H9 (cell line): ENCODE measurements at regions not wholly inside any gene's neighbourhood (a gene's known extent, or its start where the extent isn't known, plus 50 kb on each side); places are given as distances from the start of the nearest gene placed in this dataset.

Source experiments
- DNase-seq: peaks from one replicate; pipeline ENCODE4 v3.0.0-alpha.2; 2017
- H2AFZ ChIP-seq: one replicate; pipeline ENCODE4 v1.6.1; 2013; ENCODE audit warnings: mild to moderate bottlenecking, low read length, control low read depth, moderate library complexity
- H2AK5ac ChIP-seq: 2 replicates; pipeline ENCODE4 v1.6.1; 2013; ENCODE audit warnings: low read length, control low read depth, mixed read lengths; ENCODE audit not compliant: insufficient read length
- H2BK120ac ChIP-seq: one replicate; pipeline ENCODE4 v1.6.1; 2013; ENCODE audit warnings: low read depth, mild to moderate bottlenecking, low read length, control low read depth, inconsistent platforms; ENCODE audit not compliant: poor library complexity, severe bottlenecking
- H2BK12ac ChIP-seq: 2 replicates; pipeline ENCODE4 v1.6.1; 2013; ENCODE audit warnings: low read length, control low read depth, mixed read lengths, low read depth; ENCODE audit not compliant: insufficient read length
- H2BK15ac ChIP-seq: 2 replicates; pipeline ENCODE4 v1.6.1; 2013; ENCODE audit warnings: low read depth, low read length, control low read depth
- H2BK20ac ChIP-seq: one replicate; pipeline ENCODE4 v1.6.1; 2013; ENCODE audit warnings: low read depth, mild to moderate bottlenecking, low read length, control low read depth, inconsistent platforms; ENCODE audit not compliant: poor library complexity, severe bottlenecking
- H2BK5ac ChIP-seq: 2 replicates; pipeline ENCODE4 v1.6.1; 2013; ENCODE audit warnings: low read length, control low read depth, mixed read lengths; ENCODE audit not compliant: insufficient read length
- H3K14ac ChIP-seq: 2 replicates; pipeline ENCODE4 v1.6.1; 2013; ENCODE audit warnings: low read length, control low read depth; ENCODE audit not compliant: insufficient read depth
- H3K18ac ChIP-seq: 2 replicates; pipeline ENCODE4 v1.6.1; 2013; ENCODE audit warnings: low read depth, mild to moderate bottlenecking, mixed read lengths, low read length, control low read depth; ENCODE audit not compliant: insufficient read length
- H3K23ac ChIP-seq: 2 replicates; pipeline ENCODE4 v1.6.1; 2013; ENCODE audit warnings: low read length, control low read depth, mixed read lengths, low read depth; ENCODE audit not compliant: insufficient read length
- H3K23me2 ChIP-seq: 2 replicates; pipeline ENCODE4 v1.6.1; 2013; ENCODE audit warnings: low read depth, mild to moderate bottlenecking, mixed read lengths, low read length, control low read depth; ENCODE audit not compliant: insufficient read length, poor library complexity, severe bottlenecking
- H3K27ac ChIP-seq: 2 replicates; pipeline ENCODE4 v1.5.1; 2013; ENCODE audit warnings: low read length, control low read depth, mixed read lengths, low read depth; ENCODE audit not compliant: insufficient read length
- H3K27me3 ChIP-seq: 2 replicates; pipeline ENCODE4 v1.6.1; 2013; ENCODE audit warnings: low read length, control low read depth, inconsistent platforms; ENCODE audit not compliant: insufficient read depth
- H3K4ac ChIP-seq: 2 replicates; pipeline ENCODE4 v1.6.1; 2013; ENCODE audit warnings: low read depth, mild to moderate bottlenecking, control low read depth, inconsistent platforms, low read length, moderate library complexity
- H3K4me1 ChIP-seq: 2 replicates; pipeline ENCODE4 v1.6.1; 2013; ENCODE audit warnings: low read length, control low read depth, inconsistent platforms; ENCODE audit not compliant: insufficient read depth
- H3K4me2 ChIP-seq: 2 replicates; pipeline ENCODE4 v1.6.1; 2013; ENCODE audit warnings: low read length, control low read depth, mixed read lengths; ENCODE audit not compliant: insufficient read length, insufficient read depth
- H3K56ac ChIP-seq: 2 replicates; pipeline ENCODE4 v1.6.1; 2013; ENCODE audit warnings: low read depth, mild to moderate bottlenecking, mixed read lengths, low read length, control low read depth; ENCODE audit not compliant: insufficient read length
- H3K79me1 ChIP-seq: 2 replicates; pipeline ENCODE4 v1.6.1; 2013; ENCODE audit warnings: low read depth, mild to moderate bottlenecking, moderate library complexity, low read length, control low read depth, inconsistent platforms; ENCODE audit not compliant: insufficient read depth, poor library complexity, severe bottlenecking
- H3K79me2 ChIP-seq: 2 replicates; pipeline ENCODE4 v1.6.1; 2013; ENCODE audit warnings: low read length, control low read depth, inconsistent platforms; ENCODE audit not compliant: insufficient read depth
- H3K9ac ChIP-seq: 2 replicates; pipeline ENCODE4 v1.6.1; 2013; ENCODE audit warnings: low read length, control low read depth, mixed read lengths; ENCODE audit not compliant: insufficient read length; ENCODE audit errors: extremely low read depth
- H3K9me3 ChIP-seq: one replicate; pipeline ENCODE4 v1.6.1; 2013; ENCODE audit warnings: low read depth, low read length, inconsistent platforms; ENCODE audit not compliant: control insufficient read depth
- H3T11ph ChIP-seq: one replicate; pipeline ENCODE4 v1.6.1; 2013; ENCODE audit warnings: mild to moderate bottlenecking, low read length, control low read depth, inconsistent platforms
- H4K20me1 ChIP-seq: one replicate; pipeline ENCODE4 v1.6.1; 2013; ENCODE audit not compliant: control insufficient read depth, insufficient read length, insufficient read depth
- H4K5ac ChIP-seq: 2 replicates; pipeline ENCODE4 v1.6.1; 2013; ENCODE audit warnings: low read depth, mild to moderate bottlenecking, mixed read lengths, low read length, control low read depth; ENCODE audit not compliant: insufficient read length
- H4K8ac ChIP-seq: replicated peaks from 2 replicates; pipeline ENCODE4 v1.6.1; 2013; ENCODE audit warnings: low read length, control low read depth, mixed read lengths, low read depth; ENCODE audit not compliant: insufficient read length
- H4K91ac ChIP-seq: 2 replicates; pipeline ENCODE4 v1.6.1; 2013; ENCODE audit warnings: low read depth, mild to moderate bottlenecking, moderate library complexity, mixed read lengths, low read length, control low read depth; ENCODE audit not compliant: insufficient read length
- H3K27ac Mint-ChIP-seq, 3 experiments: 2 replicates in 2 of 3; 3 replicates in 1 of 3; pipeline ENCODE4 v1.8.0; 2020 to 2021; ENCODE audit warnings: mixed read lengths in 3 of 3, mild to moderate bottlenecking in 1 of 3, moderate library complexity in 1 of 3
- H3K27me3 Mint-ChIP-seq: 2 replicates; pipeline ENCODE4 v1.8.0; 2021; ENCODE audit warnings: low read depth, mild to moderate bottlenecking, moderate library complexity, mixed read lengths
- H3K36me3 Mint-ChIP-seq, 3 experiments: 2 replicates in 2 of 3; 3 replicates in 1 of 3; pipeline ENCODE4 v1.8.0; 2020 to 2021; ENCODE audit warnings: low read depth in 3 of 3, mixed read lengths in 3 of 3; ENCODE audit not compliant: insufficient read depth in 1 of 3
- H3K4me1 Mint-ChIP-seq, 2 experiments: 2 replicates each; pipeline ENCODE4 v1.8.0; 2020; ENCODE audit warnings: mixed read lengths in 2 of 2
- H3K4me3 Mint-ChIP-seq, 2 experiments: 2 replicates in 1 of 2; 3 replicates in 1 of 2; pipeline ENCODE4 v1.8.0; 2020 to 2021; ENCODE audit warnings: mild to moderate bottlenecking in 2 of 2, mixed read lengths in 2 of 2, moderate library complexity in 1 of 2
- H3K9me3 Mint-ChIP-seq, 2 experiments: 2 replicates in 1 of 2; 3 replicates in 1 of 2; pipeline ENCODE4 v1.8.0; 2020; ENCODE audit warnings: mild to moderate bottlenecking in 2 of 2, mixed read lengths in 2 of 2, moderate library complexity in 1 of 2
- CTCF ChIP-seq: fragments of 200-600 bp; sonication (generic); conservative IDR thresholded peaks from 3 replicates; pipeline ENCODE4 v1.8.0; 2021; ENCODE audit warnings: antibody characterized with exemption, mild to moderate bottlenecking
- WGBS: extraction: QIAGEN DNeasy Blood & Tissue Kit; methylation state at CpG from one replicate; pipeline ENCODE4 v1.1.7; 2013; ENCODE audit warnings: missing lambda C conversion rate, low lambda C conversion rate, mixed read lengths; ENCODE audit not compliant: insufficient read length; ENCODE audit errors: extremely low coverage; 5-methylcytosine and 5-hydroxymethylcytosine counted together

- DNase-seq: no peak
- no peaks in the 10 kb centered on the region for H3K27me3 Mint-ChIP-seq
- H3K4me2 ChIP-seq: no peak overlapping the region
- H3K9me3 ChIP-seq: no peaks in the 10 kb centered on the region
- no peak overlapping the region for H2AK5ac ChIP-seq
- WGBS: no CpG with 5 or more reads among the region's 6 CpGs
- no peak overlapping the region for H3K9ac ChIP-seq
- H3K9me3 Mint-ChIP-seq: no peaks in the 10 kb centered on the region
- H3K27me3 ChIP-seq: no peaks in the 10 kb centered on the region
- no peak for TF ChIP-seq CTCF
- H4K20me1 ChIP-seq: no peaks in the 10 kb centered on the region
- no peak overlapping the region for H4K5ac ChIP-seq
- H3K14ac ChIP-seq: no peak overlapping the region
- no peak overlapping the region for H4K91ac ChIP-seq
- H2BK5ac ChIP-seq: no peak overlapping the region
- no peak overlapping the region for H3T11ph ChIP-seq
- no peak overlapping the region for H3K56ac ChIP-seq
- no peak overlapping the region for H2BK20ac ChIP-seq
- H2AFZ ChIP-seq: no peak overlapping the region
- H3K4me1 ChIP-seq: no peaks in the 10 kb centered on the region
- peaks cover 0 to 3% of the 10 kb centered on the region in 2 experiments; a peak in 1 of 4 replicates for H3K4me1 Mint-ChIP-seq
- no peak overlapping the region for H3K4ac ChIP-seq
- H3K23me2 ChIP-seq: no peaks in the 10 kb centered on the region
- H2BK15ac ChIP-seq: no peak overlapping the region
- no peak overlapping the region for H3K27ac ChIP-seq
- H3K36me3 Mint-ChIP-seq: no peaks in the 10 kb centered on the region
- H3K18ac ChIP-seq: no peak overlapping the region
- H3K79me2 ChIP-seq: no peaks in the 10 kb centered on the region
- H2BK120ac ChIP-seq: no peak overlapping the region
- H3K27ac Mint-ChIP-seq: no peak overlapping the region
- H3K4me3 Mint-ChIP-seq: no peak overlapping the region
- H3K23ac ChIP-seq: no peak overlapping the region
- no peak overlapping the region for H2BK12ac ChIP-seq
- H3K79me1 ChIP-seq: no peaks in the 10 kb centered on the region
- no peak overlapping the region for H4K8ac ChIP-seq
These were observed 502.8 kb upstream of the MARCKS start for GRCh38 chr6:113354204-113354895.
